HG02970 (cell line): ENCODE measurements at regions not wholly inside any gene's neighbourhood (a gene's known extent, or its start where the extent isn't known, plus 50 kb on each side); places are given as distances from the start of the nearest gene placed in this dataset.
"Not testable (repeated sequence)": the region's sequence is repeated elsewhere in the genome, so short reads cannot be mapped to it uniquely, and the experiment has no call there.

Source experiments
- ATAC-seq: cut with Tn5 transposase; IDR thresholded peaks from one replicate; pipeline ENCODE4 v1.9.1; 2021; ENCODE audit warnings: mild to moderate bottlenecking, moderate library complexity, moderate number of reproducible peaks; ENCODE audit not compliant: unreplicated experiment, low FRiP score

- ATAC-seq: not testable (repeated sequence)
Measured at GRCh38 chr10:65429381-65429780, 1496.5 kb upstream of the LRRTM3 start.

DNA sequence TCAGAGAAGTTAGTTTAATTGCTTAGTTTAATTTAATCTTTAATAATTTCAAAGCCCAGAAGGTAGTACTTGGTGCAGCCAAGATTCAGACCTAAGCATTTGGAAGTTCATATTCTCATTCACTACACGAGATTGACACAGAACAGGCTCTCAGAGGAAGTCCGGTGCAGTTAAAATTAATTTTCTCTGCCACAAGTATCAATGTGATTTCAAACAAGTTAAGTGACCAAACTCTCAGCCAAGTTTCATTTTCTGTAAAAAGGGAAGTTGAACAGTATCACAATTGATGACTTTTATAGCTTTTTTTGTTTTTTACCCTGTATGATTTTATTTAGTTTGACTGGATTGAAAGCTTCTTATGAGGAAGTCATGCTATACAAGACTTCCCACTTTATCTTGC lies 1494.9 kb upstream of the LRRTM3 start:
- no peak for ATAC-seq

DNA sequence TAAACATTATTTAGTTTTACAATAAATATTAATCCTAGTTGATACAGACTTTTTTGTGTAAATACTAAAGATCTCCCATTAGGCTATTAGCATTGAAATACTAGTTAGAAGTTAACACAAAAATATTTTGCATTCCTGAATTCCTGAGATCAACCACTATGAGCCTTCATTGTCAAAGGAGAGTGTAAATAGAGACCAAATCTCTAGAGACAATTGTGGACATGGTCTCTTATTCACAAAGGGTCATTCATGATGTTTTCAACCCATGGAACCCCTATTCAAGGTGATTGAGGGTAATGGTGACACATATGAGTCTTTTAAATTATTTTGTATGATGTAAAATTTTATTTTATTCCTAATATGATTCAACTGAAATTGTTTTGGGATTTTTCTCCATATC lies 1454.8 kb upstream of the LRRTM3 start:
- no peak for ATAC-seq

- ATAC-seq: no peak
Measured at GRCh38 chr10:65482848-65483247, 1443.0 kb upstream of the LRRTM3 start.

DNA sequence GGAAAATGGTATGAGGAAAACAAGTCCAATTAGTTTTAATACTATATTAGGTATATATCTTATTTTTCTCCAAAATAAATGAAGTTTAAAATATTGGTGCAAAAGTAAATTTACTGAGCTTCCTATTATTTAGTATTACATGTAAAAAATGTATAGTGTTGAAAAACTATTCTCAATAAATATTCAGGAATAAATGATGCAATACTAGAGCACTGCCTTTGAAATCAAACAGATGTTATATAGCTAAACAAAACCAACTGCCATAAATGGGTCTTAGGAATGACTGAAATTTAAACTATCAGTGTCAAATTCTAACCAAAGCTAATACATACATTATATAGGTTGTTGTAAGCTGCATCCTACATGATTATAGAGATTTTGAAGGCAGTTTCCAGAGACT lies 1434.0 kb upstream of the LRRTM3 start:
- no peak for ATAC-seq

GRCh38 chr10:65496541-65496940 lies 1429.3 kb upstream of the LRRTM3 start:
- ATAC-seq: no peak

DNA sequence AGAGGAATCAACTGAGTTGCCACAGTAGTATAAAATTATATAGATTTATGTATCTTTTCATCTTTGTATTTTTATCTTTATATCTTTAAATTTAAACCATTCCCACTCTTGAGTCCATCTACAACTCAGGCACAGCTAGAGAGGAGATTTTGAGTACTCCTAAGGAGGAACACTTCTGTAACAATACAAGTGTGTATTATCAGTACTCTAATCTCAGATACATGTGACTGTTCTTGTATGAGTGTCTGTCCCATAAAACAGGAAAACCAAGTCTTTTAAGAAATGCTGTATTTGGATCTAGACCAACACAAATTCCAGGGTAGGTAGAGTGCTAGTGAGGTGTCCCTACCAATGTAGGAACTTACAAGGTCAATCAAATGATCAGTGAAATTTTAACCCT lies 1428.0 kb upstream of the LRRTM3 start:
- no peak for ATAC-seq

DNA sequence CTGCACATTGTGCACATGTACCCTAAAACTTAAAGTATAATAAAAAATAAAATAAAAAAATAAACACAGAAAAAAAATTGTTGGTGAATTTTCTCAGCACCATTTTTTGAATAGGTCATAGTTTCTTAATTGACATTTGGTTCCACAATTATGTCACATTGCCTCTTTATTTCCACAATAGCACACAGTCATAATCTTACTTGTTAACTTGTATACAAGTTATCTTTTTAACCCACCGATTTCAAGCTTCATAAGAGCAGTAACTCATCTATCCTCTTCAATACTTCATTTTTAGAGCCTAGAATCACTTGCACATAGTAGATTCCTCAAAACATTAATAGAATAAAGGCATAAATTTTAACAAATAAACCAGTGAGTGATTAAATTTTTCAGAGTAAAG lies 1425.1 kb upstream of the LRRTM3 start:
- ATAC-seq: no peak

DNA sequence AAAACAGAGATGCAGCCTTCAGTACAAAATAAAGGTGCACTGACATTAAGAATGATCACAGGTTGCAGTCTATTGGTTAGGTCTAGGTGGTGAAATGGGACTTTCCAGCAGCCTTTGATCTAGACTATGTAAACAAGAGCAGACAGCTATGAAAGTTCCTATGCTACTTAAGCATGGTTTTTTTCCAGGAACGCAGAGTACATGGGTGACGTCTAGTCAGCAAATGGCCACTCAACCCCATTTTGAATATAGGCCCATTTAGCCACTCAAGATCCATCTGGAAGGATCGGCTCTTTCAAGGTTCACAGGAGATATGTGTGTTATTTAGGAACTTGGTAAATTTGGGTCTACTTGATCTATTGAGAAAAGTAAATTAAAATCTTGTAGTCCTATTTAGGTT lies 1424.6 kb upstream of the LRRTM3 start:
- no peak for ATAC-seq

DNA sequence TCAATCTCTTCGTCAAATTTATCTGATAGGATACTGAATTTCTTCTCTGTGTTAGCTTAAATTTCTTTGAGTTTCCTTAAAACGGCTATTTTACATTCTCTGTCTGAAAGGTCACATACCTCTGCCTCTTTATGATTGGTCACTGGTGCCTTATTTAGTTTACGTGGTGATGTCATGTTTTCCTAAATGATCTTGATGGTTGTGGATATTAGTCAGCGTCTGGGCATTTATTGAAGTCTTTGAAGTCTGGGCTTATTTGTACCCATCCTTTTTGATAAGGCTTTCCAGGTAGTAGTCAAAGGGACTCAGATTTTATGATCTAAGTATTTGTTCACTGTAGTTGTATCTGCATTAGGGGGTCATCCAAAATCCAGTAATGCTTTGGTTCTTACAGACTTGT lies 1407.5 kb upstream of the LRRTM3 start:
- no peak for ATAC-seq

- ATAC-seq: no peak
Measured at GRCh38 chr10:65528986-65529385, 1396.8 kb upstream of the LRRTM3 start.

DNA sequence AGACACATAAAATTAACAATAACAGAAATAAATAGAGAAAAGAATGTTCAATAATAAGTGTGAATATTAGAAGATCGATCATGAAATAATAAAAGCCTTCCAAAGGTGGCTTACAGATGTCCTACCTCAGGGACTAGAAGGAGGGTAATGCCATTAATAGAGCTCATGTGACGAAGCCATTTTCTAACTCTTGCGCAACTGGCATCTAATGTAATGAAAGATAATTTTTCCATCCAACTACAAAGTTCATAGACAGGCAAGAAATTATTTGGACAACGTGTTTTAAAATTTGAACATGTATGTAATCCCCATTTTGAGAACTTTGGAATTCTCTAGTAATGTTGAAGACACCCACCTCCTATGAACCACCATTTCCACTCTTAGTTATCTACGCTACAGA lies 1394.3 kb upstream of the LRRTM3 start:
- no peak for ATAC-seq

GRCh38 chr10:65534771-65535170 lies 1391.1 kb upstream of the LRRTM3 start:
- no peak for ATAC-seq

GRCh38 chr10:65544756-65545155 lies 1381.1 kb upstream of the LRRTM3 start:
- no peak for ATAC-seq

GRCh38 chr10:65548001-65548400 lies 1377.8 kb upstream of the LRRTM3 start:
- no peak for ATAC-seq

GRCh38 chr10:65550761-65551160 lies 1375.1 kb upstream of the LRRTM3 start:
- ATAC-seq: no peak

DNA sequence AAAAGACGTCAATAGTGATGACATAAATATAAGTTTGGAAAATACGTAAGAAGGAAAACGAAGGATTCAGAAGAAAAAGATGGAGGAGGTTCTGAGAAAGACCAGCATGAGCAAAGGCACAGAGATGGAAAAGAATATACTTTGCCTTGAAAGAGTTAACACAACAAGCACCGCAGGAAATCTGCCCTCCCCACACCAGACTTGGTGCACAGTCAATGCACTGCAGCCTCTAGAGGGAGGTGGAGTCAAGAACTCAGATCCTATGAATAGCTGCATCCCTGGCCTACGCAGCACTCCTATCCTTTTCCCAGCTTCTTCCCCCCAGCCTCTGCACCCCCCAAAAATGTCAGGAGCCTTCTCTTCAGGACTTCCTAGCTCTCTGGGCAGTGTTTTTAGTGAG lies 1370.6 kb upstream of the LRRTM3 start:
- no peak for ATAC-seq

DNA sequence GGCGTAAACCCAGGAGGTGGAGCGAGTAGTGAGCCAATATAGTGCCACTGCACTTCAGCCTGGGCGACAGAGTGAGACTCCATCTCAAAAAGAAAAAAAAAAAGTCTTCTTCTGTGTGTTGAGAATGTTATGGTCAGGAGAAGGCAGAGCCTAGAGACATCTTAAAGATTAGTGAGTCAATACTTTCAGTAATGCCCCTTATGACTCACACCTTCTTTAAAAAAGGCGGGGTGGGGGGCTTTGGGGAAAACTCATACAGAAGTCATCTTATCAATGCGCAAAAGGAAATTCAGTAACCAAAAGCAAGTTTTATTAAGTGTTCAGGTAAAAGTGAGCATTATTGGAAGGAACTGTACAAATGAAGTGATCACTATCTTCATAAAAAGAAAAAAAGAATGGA lies 1369.8 kb upstream of the LRRTM3 start:
- no peak for ATAC-seq

- no peak for ATAC-seq
Measured at GRCh38 chr10:65559369-65559768, 1366.5 kb upstream of the LRRTM3 start.

- no peak for ATAC-seq
Measured at GRCh38 chr10:65565246-65565645, 1360.6 kb upstream of the LRRTM3 start.

DNA sequence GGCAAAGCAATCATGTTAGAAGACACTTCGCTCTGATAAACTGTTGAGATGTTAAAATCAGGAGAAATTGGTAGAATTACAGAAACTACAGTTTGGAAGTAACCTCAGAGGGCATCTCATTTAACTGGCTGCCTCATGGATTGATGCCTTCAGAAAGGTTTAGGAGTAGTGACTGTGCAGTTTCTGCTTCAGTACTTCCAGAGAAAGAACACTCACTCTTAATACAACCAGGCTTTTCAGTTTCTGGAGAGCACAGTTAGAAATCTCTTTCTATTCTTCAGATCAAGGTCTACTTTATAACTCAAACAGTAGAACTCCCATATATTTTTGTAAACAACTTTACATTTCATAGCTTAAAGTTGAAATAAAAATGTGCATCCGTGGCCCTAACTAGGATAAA lies 1358.9 kb upstream of the LRRTM3 start:
- no peak for ATAC-seq

DNA sequence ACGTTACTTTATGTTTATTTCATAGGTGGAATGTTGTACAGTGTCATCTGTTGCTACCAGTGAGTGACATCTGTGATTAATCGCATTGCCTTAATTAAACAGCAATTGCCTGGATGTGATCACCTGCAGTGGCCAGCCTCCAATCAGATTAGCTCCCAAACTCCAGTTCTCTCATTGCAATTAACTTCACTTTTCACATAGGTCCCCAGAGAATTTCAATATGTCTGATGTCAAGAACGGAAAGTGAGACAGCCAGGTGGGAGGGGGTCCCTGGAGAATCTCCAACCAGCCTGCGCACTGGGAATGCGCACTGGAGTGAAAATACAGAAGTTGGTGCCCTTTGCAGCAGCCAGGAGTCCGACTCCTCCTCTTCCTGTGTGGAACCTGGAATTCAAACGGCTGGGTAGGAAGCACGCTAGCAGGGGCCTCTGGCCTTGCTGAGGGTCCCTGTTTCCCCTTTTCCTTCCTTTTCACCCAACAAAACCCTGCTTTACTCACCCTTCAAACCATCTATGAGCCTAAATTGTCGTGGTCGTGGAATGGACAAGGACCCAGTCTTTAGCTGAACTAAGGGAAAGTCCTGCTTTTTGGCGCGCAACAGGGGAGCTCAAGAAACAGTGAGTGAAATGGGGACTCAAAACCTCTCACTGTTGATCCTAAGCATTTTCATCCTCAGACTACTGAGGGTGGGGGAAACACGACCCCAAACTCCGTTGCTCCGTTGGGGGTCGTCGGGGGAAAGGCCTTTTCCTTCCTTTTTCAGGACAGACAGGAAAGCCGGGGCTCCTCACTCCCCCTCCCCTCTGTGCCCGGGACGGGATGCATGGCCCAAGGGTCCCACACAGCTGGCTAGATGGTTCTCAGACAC lies 1355.5 kb upstream of the LRRTM3 start:
- peak; percentile 45 for ATAC-seq
